Right lobe of liver (tissue), 6 donors: ENCODE measurements at regions not wholly inside any gene's neighbourhood (a gene's known extent, or its start where the extent isn't known, plus 50 kb on each side); places are given as distances from the start of the nearest gene placed in this dataset.

ENCODE experiments used
- ATAC-seq, 4 donors: fragments of 200-7000 bp; cut with Tn5 transposase; one replicate each; pipeline ENCODE4 v1.9.1; 2020; ENCODE audit warnings: mild to moderate bottlenecking in 4 of 4, moderate library complexity in 4 of 4
- DNase-seq, 3 donors: peaks; one replicate each; pipeline ENCODE4 v3.0.0-alpha.2; 2020
- H3K27ac ChIP-seq, 3 donors: fragments of 200-600 bp; one replicate each; pipeline ENCODE4 v1.8.0; 2022
- H3K27me3 ChIP-seq, 2 donors: fragments of 200-600 bp; one replicate each; pipeline ENCODE4 v1.8.0; 2022
- H3K36me3 ChIP-seq, 4 donors: fragments of 200-600 bp; sonication (generic) in 1 of 4; one replicate each; pipeline versions ENCODE4 v1.5.1 to v1.8.0; 2017 to 2022; ENCODE audit warnings: control low read depth in 1 of 4
- H3K4me1 ChIP-seq, 4 donors: fragments of 200-600 bp; sonication (generic) in 1 of 4; one replicate each; pipeline versions ENCODE4 v1.5.1 to v1.8.0; 2017 to 2022; ENCODE audit warnings: control low read depth in 1 of 4
- H3K4me3 ChIP-seq, 3 donors: fragments of 200-600 bp; one replicate each; pipeline ENCODE4 v1.8.0; 2022
- H3K9me3 ChIP-seq, 4 donors: fragments of 200-600 bp; sonication (generic) in 1 of 4; one replicate each; pipeline versions ENCODE4 v1.5.1 to v1.8.0; 2017 to 2022; ENCODE audit warnings: control low read depth in 1 of 4
- CTCF ChIP-seq, 4 donors: fragments of 200-600 bp in 3 of 4; fragments of 450-650 bp in 1 of 4; IDR thresholded peaks; one replicate each; pipeline versions ENCODE4 v1.5.1 to v1.8.0; 2016 to 2022; ENCODE audit warnings: antibody characterized with exemption in 4 of 4, mild to moderate bottlenecking in 2 of 4
- POLR2A ChIP-seq: fragments of 450-650 bp; IDR thresholded peaks from one replicate; pipeline ENCODE4 v1.6.1; 2017; ENCODE audit warnings: antibody characterized with exemption, mild to moderate bottlenecking
- WGBS: methylation state at CpG from one replicate; pipeline ENCODE4 v1.1.6; 2018; ENCODE audit warnings: low coverage, low lambda C conversion rate; ENCODE audit not compliant: insufficient coverage; ENCODE audit errors: missing lambda C conversion rate; 5-methylcytosine and 5-hydroxymethylcytosine counted together
- intact Hi-C, 2 donors: fragments of 100-400 bp; cut with DNase I; formaldehyde crosslinking; loops; one replicate each; pipeline versions ENCODE4 v1.11.2 to v1.14.1; 2022
- donor health status: DM: no; HTN: yes; CAD: no.
- donor health status: DM: no; HTN: no; CAD: no.
- donor health status: DM: no; HTN: no; CAD: no.
- donor health status: DM: no; HTN: yes; CAD: no.
- donor health status: DM: no; HTN: yes; CAD: no.

DNA sequence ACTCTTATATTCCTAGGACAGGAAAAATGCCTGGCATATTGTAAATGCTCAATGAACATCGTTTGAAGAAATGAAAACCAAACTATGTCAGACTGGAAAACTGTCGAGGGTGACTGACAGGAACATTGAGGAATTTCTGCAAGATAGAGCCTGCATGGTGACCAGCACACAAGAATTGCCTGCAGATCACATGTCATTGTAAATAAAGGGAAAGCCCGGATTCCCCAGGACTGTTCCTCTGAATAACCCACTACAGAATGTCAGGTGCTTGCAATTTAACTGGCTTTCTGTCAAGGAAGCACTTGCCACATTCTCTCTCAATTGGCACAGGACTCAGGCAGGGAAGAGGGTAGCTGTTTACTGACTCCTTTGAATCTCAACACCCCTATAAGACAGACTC is 129.0 kb upstream of the REG3G start:
- intact Hi-C loops: no loop called here
- Histone ChIP-seq H3K4me3 (no peak overlapping the region), H3K36me3 (no peaks in the 10 kb centered on the region), H3K27ac (no peak overlapping the region), H3K4me1 (no peaks in the 10 kb centered on the region), H3K27me3 (no peaks in the 10 kb centered on the region), H3K9me3 (no peaks in the 10 kb centered on the region)
- DNase-seq (no peak), ATAC-seq (no peak)
- TF ChIP-seq POLR2A (no peak), CTCF (IDR thresholded peaks at IDR 0.05) (no peak)
- 29% methylated on average over 3 of the region's 3 CpGs for WGBS

DNA sequence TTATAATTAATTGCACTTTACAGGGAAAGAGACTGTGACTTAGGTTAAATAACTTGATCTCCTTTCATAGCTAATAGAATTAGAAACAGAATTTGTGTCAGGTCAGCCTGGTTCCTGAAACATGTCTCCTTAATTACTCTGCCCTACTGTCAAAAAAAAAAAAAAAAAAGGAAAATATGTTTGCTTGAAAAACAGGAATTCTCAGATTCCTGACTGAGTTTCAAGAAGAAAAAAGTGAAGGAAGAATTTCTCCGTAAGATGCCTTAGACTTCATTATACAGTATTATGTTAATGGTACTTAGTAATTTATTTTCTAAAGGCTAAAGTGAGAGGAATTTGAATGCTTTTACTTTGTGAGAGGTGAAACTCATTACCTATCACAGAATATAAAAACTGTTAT is 118.4 kb upstream of the REG3G start:
- Histone ChIP-seq H3K4me3 (no peak overlapping the region), H3K27ac (no peak overlapping the region), H3K4me1 (no peaks in the 10 kb centered on the region), H3K36me3 (no peaks in the 10 kb centered on the region), H3K27me3 (no peaks in the 10 kb centered on the region), H3K9me3 (no peaks in the 10 kb centered on the region)
- WGBS: 84% methylated on average over 1 of the region's 1 CpG
- ATAC-seq: no peak
- no peak for DNase-seq
- TF ChIP-seq POLR2A: no peak
- TF ChIP-seq CTCF (IDR thresholded peaks at IDR 0.05): no peak
- intact Hi-C loops: no loop called here

GRCh38 chr2:78908973-78909372 is 116.5 kb upstream of the REG3G start:
- no peak overlapping the region for H3K27ac ChIP-seq
- TF ChIP-seq CTCF (IDR thresholded peaks at IDR 0.05): no peak
- no peak for DNase-seq
- no peaks in the 10 kb centered on the region for H3K4me1 ChIP-seq
- no peaks in the 10 kb centered on the region for H3K9me3 ChIP-seq
- H3K4me3 ChIP-seq: no peak overlapping the region
- H3K27me3 ChIP-seq: no peaks in the 10 kb centered on the region
- no peak for ATAC-seq
- no peaks in the 10 kb centered on the region for H3K36me3 ChIP-seq
- WGBS: 76% methylated on average over 4 of the region's 4 CpGs
- intact Hi-C loops: no loop called here

GRCh38 chr2:78910376-78910775 is 115.1 kb upstream of the REG3G start:
- DNase-seq: no peak
- H3K27me3 ChIP-seq: no peaks in the 10 kb centered on the region
- H3K9me3 ChIP-seq: no peaks in the 10 kb centered on the region
- no peak for ATAC-seq
- H3K27ac ChIP-seq: no peak overlapping the region
- no peaks in the 10 kb centered on the region for H3K4me1 ChIP-seq
- no peak for TF ChIP-seq CTCF (IDR thresholded peaks at IDR 0.05)
- no peak for TF ChIP-seq POLR2A
- no peak overlapping the region for H3K4me3 ChIP-seq
- intact Hi-C loops: no loop called here
- no peaks in the 10 kb centered on the region for H3K36me3 ChIP-seq
- 24% methylated on average over 3 of the region's 3 CpGs for WGBS

DNA sequence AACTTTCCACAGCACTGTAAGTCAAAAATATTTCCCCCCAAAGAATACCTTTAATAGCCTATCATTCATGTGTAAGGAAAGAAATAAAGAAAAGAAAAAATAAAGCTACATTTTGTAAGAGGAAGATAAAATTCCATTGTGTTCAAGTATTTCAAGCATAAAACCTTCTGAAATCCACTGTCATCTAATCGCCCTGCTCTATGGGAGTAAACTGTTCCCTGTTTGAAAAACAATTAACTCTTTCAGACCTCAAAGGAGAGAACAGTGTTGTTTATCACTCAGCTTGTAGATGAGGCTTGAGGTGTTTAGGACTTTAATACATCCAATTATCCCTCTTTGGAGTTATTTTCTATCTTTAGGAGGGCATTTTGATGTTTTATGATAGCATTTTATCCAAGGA is 112.2 kb upstream of the REG3G start:
- no peaks in the 10 kb centered on the region for H3K36me3 ChIP-seq
- ATAC-seq (no peak), DNase-seq (no peak)
- H3K4me3 ChIP-seq: no peak overlapping the region
- WGBS: 18% methylated on average over 1 of the region's 1 CpG
- intact Hi-C loops: no loop called here
- H3K9me3 ChIP-seq: no peaks in the 10 kb centered on the region
- no peaks in the 10 kb centered on the region for H3K4me1 ChIP-seq
- H3K27me3 ChIP-seq: no peaks in the 10 kb centered on the region
- no peak for TF ChIP-seq CTCF (IDR thresholded peaks at IDR 0.05)
- no peak overlapping the region for H3K27ac ChIP-seq
